SK-N-MC (cell line): ENCODE measurements at regions not wholly inside any gene's neighbourhood (a gene's known extent, or its start where the extent isn't known, plus 50 kb on each side); places are given as distances from the start of the nearest gene placed in this dataset.

Experiments used
- EZH2 ChIP-seq: fragments of 200-600 bp; sonication (generic); IDR thresholded peaks from one replicate; pipeline ENCODE4 v1.6.1; 2017; ENCODE audit warnings: antibody characterized with exemption
- FOXP2 ChIP-seq: optimal IDR thresholded peaks from 2 replicates; pipeline ENCODE3; 2011; ENCODE audit warnings: mild to moderate bottlenecking, moderate library complexity; ENCODE audit not compliant: insufficient read depth; ENCODE audit errors: extremely low read length, control extremely low read depth
- POLR2AphosphoS5 ChIP-seq: IDR thresholded peaks from 2 replicates; pipeline ENCODE4 v1.6.1; 2012; ENCODE audit warnings: mild to moderate bottlenecking, low read depth, low read length, borderline replicate concordance

DNA sequence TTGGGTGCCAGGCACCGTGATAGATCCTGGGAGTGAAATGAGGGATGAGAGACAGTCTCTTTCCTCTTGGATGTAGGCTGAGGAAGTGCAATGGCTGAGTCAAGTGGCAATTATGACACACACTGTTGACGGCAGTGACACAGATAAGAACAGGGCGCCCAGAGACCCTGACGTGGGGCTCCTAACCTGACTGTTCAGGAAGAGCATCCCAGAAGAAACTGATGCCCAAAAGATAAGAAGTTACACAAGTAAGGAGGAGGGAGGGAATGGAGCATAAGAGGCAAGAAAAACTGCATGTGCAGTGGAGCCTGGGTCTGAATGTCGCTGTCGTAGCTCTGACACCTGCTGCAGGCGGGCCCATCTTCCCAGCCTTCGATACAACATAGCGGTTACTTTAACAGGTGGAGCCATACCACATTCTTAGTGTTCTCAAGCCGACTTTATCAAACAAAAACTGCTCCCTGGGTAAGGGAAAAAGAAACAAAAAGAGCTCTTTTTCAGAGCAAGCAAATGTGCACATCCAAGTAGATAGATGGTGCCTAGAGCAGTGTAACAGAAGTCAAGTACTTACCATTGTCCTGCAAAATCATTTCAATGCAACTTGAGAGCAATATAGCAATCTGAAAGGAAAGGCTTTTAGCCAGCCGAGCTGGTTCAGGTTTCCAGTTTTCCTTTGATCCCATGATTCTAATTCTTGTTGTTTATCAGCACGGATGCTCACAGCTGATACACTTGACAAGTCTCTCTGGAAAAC, 463.9 kb upstream of the JARID2 start:
- TF ChIP-seq EZH2, result no peak
- TF ChIP-seq POLR2AphosphoS5, result no peak
- no peak for TF ChIP-seq FOXP2
